AG04449 (cell line): ENCODE measurements at regions not wholly inside any gene's neighbourhood (a gene's known extent, or its start where the extent isn't known, plus 50 kb on each side); places are given as distances from the start of the nearest gene placed in this dataset.

Experiments used
- CTCF ChIA-PET: fragments of 350-600 bp; formaldehyde crosslinking; extraction: SDS; loops from one replicate; lab custom pipeline; 2021; ENCODE audit warnings: antibody characterized with exemption; lab: Yijun Ruan, JAX
- POLR2A ChIA-PET: fragments of 400-600, 350-600 bp; formaldehyde crosslinking; extraction: SDS; loops from one replicate; lab custom pipeline; 2020; ENCODE audit warnings: antibody characterized with exemption, inconsistent platforms; lab: Yijun Ruan, JAX
- DNase-seq: peaks from one replicate; pipeline ENCODE4 v3.0.0-alpha.2; 2010; ENCODE audit warnings: low read depth, low spot score
- H3K4me3 ChIP-seq: 2 replicates; pipeline ENCODE4 v1.5.1; 2011; ENCODE audit warnings: low read depth, mild to moderate bottlenecking, control low read depth, low read length
- CTCF ChIP-seq: IDR thresholded peaks from one replicate; pipeline ENCODE4 v1.5.1; 2011; ENCODE audit warnings: mild to moderate bottlenecking, moderate library complexity, low read length, control low read depth, inconsistent platforms; ENCODE audit not compliant: insufficient read depth; ENCODE audit errors: missing control alignments

GRCh38 chr10:44178856-44179255 lies 206.0 kb downstream of the CXCL12 start:
- TF ChIP-seq CTCF = no peak
- CTCF ChIA-PET = interaction anchor here (1.0 to 1.8 kb wide), 2 partner anchors 7 to 488 kb away, joined by 3 to 4 read pairs; no protein-coding TSS in a partner anchor
- no peak for DNase-seq
- no peak overlapping the region for H3K4me3 ChIP-seq
- POLR2A ChIA-PET = no interaction called here

- no peak for TF ChIP-seq CTCF
- DNase-seq = no peak
- no peak overlapping the region for H3K4me3 ChIP-seq
- ChIA-PET POLR2A (no interaction called here), CTCF (interaction anchor here (1.8 kb wide), 1 partner anchor 8 kb away, joined by 4 read pairs; no protein-coding TSS in a partner anchor)
Observed at GRCh38 chr10:44178281-44178680, 206.6 kb downstream of the CXCL12 start.

- TF ChIP-seq CTCF = no peak
- no peak overlapping the region for H3K4me3 ChIP-seq
- no peak for DNase-seq
- ChIA-PET CTCF (interaction anchor here (1.8 kb wide), 1 partner anchor 9 kb away, joined by 4 read pairs; no protein-coding TSS in a partner anchor), POLR2A (no interaction called here)
Observed at GRCh38 chr10:44177610-44178009, 207.3 kb downstream of the CXCL12 start.

GRCh38 chr10:44176311-44176710 lies 208.6 kb downstream of the CXCL12 start:
- TF ChIP-seq CTCF = no peak
- POLR2A ChIA-PET = no interaction called here

GRCh38 chr10:44173608-44173894 lies 211.3 kb downstream of the CXCL12 start:
- no peak for TF ChIP-seq CTCF
- POLR2A ChIA-PET = interaction anchor here (0.6 kb wide), 1 partner anchor 258 kb away, joined by 3 read pairs; no protein-coding TSS in a partner anchor
- CTCF ChIA-PET = no interaction called here

More at GRCh38 chr10:44176311-44176710, 208.6 kb downstream of the CXCL12 start:
- H3K4me3 ChIP-seq = no peak overlapping the region
- DNase-seq = no peak
- CTCF ChIA-PET = no interaction called here

GRCh38 chr10:44172883-44173607 lies 211.9 kb downstream of the CXCL12 start:
- ChIA-PET POLR2A (interaction anchor here (0.6 kb wide), 1 partner anchor 258 kb away, joined by 3 read pairs; no protein-coding TSS in a partner anchor), CTCF (interaction anchor here (0.6 kb wide), 1 partner anchor 17 kb away, joined by 3 read pairs; no protein-coding TSS in a partner anchor)
- no peak for DNase-seq
- H3K4me3 ChIP-seq = no peak overlapping the region
- no peak for TF ChIP-seq CTCF

More at GRCh38 chr10:44173608-44173894, 211.3 kb downstream of the CXCL12 start:
- DNase-seq = no peak
- no peak overlapping the region for H3K4me3 ChIP-seq
